ENCODE measurements at regions not wholly inside any gene's neighbourhood (a gene's known extent, or its start where the extent isn't known, plus 50 kb on each side); places are given as distances from the start of the nearest gene placed in this dataset.

DNA sequence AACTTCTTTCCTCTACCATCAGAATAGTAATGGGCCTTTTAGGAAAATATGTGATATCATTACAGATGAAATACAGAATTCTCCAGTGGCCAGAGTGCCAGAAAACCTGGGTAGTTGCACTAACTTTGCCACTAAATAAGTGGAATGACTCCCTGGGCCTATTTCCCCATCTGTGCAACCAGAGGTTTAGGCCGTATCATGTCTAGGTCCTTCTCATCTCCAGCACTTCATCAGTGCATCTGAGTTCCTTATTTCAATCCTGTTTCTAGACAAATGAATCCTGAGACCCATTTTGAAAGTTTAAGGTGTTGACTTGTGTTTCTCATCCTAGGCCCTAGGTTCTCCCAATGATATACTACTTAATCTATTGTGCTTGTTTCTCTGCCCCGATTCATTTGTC is 236.2 kb downstream of the CD83 start:
- 95 to 98% methylated on average over 2 of the region's 2 CpGs for WGBS, 2 donors
- intact Hi-C loops (cut with DNase I): no loop called here

DNA sequence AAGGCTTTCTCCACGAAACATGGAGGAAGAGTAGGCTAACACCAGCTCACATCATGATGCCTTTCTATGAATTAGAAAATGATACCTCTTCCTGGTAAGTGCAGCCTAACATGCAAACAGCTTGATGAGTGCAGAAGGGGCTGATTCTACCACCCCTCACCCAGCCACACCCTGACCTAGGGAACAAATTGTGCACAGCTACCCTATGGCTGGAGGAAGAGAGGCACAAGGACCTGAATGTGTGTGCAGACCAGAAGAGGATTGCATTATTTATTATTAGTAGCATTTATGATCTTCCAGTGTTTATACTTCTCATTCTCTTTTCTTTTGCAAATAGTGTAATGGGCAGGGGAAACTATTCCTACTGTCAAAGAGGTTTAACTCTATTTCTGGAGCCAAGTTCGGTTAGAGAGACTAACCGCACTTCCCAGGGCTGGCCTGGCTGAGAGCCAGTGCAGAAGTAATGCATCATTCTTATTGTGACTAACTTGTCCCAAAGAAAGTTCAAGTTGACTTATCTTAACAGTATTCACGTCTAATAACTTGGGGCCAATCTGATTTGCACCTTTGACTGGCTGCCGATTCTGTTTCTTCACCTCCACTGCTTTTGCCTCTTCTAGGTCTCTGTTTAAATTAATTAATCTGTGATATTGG is 237.5 kb downstream of the CD83 start:
- intact Hi-C loops (cut with DNase I): no loop called here
- H3K4me3 ChIP-seq: no peak overlapping the region
- no peaks in the 10 kb centered on the region for H3K9me3 ChIP-seq
- no peaks in the 10 kb centered on the region for H3K27me3 ChIP-seq
- DNase-seq: peak; percentile 80
- H3K4me1 ChIP-seq: peaks cover 0 to 12% (median 10%) of the 10 kb centered on the region in 4 donors
- H3K27ac ChIP-seq: no peak overlapping the region
- TF ChIP-seq POLR2AphosphoS5 (IDR thresholded peaks at IDR 0.05) (peak in 3 of 4 donors; percentile 12 to 35 (median 31)), EP300 (IDR thresholded peaks at IDR 0.05) (peak in 1 of 4 donors; percentile 8), POLR2A (IDR thresholded peaks at IDR 0.05) (no peak)
- TF ChIP-seq, protein P1, sequence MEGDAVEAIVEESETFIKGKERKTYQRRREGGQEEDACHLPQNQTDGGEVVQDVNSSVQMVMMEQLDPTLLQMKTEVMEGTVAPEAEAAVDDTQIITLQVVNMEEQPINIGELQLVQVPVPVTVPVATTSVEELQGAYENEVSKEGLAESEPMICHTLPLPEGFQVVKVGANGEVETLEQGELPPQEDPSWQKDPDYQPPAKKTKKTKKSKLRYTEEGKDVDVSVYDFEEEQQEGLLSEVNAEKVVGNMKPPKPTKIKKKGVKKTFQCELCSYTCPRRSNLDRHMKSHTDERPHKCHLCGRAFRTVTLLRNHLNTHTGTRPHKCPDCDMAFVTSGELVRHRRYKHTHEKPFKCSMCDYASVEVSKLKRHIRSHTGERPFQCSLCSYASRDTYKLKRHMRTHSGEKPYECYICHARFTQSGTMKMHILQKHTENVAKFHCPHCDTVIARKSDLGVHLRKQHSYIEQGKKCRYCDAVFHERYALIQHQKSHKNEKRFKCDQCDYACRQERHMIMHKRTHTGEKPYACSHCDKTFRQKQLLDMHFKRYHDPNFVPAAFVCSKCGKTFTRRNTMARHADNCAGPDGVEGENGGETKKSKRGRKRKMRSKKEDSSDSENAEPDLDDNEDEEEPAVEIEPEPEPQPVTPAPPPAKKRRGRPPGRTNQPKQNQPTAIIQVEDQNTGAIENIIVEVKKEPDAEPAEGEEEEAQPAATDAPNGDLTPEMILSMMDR (IDR thresholded peaks at IDR 0.05): no peak
- H3K36me3 ChIP-seq: no peaks in the 10 kb centered on the region
- WGBS, 2 donors: 46 to 78% methylated on average over 5 of the region's 5 CpGs

More for the DNA sequence above, 236.2 kb downstream of the CD83 start:
- Histone ChIP-seq H3K4me3 (no peak overlapping the region), H3K36me3 (no peaks in the 10 kb centered on the region), H3K27me3 (no peaks in the 10 kb centered on the region), H3K4me1 (peaks cover 0 to 12% (median 10%) of the 10 kb centered on the region in 4 donors), H3K9me3 (no peaks in the 10 kb centered on the region), H3K27ac (no peak overlapping the region)
- DNase-seq: no peak
- no peak for TF ChIP-seq POLR2A (IDR thresholded peaks at IDR 0.05)
- TF ChIP-seq, protein P1 (IDR thresholded peaks at IDR 0.05): no peak
- TF ChIP-seq EP300 (IDR thresholded peaks at IDR 0.05): no peak
- TF ChIP-seq POLR2AphosphoS5 (IDR thresholded peaks at IDR 0.05): no peak

GRCh38 chr6:14359438-14359837 is 241.9 kb downstream of the CD83 start:
- Histone ChIP-seq H3K4me1 (peaks cover 0 to 26% (median 15%) of the 10 kb centered on the region in 4 donors), H3K9me3 (no peaks in the 10 kb centered on the region), H3K4me3 (no peak overlapping the region), H3K27ac (no peak overlapping the region), H3K36me3 (no peaks in the 10 kb centered on the region), H3K27me3 (no peaks in the 10 kb centered on the region)
- DNase-seq: no peak
- no peak for TF ChIP-seq POLR2AphosphoS5 (IDR thresholded peaks at IDR 0.05)
- TF ChIP-seq, protein P1 (IDR thresholded peaks at IDR 0.05): no peak
- no peak for TF ChIP-seq POLR2A (IDR thresholded peaks at IDR 0.05)
- no peak for TF ChIP-seq EP300 (IDR thresholded peaks at IDR 0.05)
- intact Hi-C loops (cut with DNase I): no loop called here
- WGBS, 2 donors: 86 to 94% methylated on average over 5 of the region's 5 CpGs

- Histone ChIP-seq H3K27me3 (no peaks in the 10 kb centered on the region), H3K4me1 (peaks cover 0 to 16% (median 5%) of the 10 kb centered on the region in 4 donors), H3K9me3 (no peaks in the 10 kb centered on the region), H3K4me3 (no peak overlapping the region), H3K27ac (peak overlapping the region in 1 of 4 donors; percentile 59), H3K36me3 (no peaks in the 10 kb centered on the region)
- DNase-seq: no peak
- intact Hi-C loops (cut with DNase I): no loop called here
- 94 to 97% methylated on average over 7 of the region's 7 CpGs for WGBS, 2 donors
- TF ChIP-seq, protein P1 (IDR thresholded peaks at IDR 0.05): no peak
- TF ChIP-seq POLR2A (IDR thresholded peaks at IDR 0.05) (no peak), POLR2AphosphoS5 (IDR thresholded peaks at IDR 0.05) (no peak)
Observed at GRCh38 chr6:14360565-14360964, 243.0 kb downstream of the CD83 start.

GRCh38 chr6:14361297-14361696 is 243.7 kb downstream of the CD83 start:
- H3K36me3 ChIP-seq: no peaks in the 10 kb centered on the region
- DNase-seq: no peak
- peak overlapping the region in 1 of 4 donors; percentile 59 for H3K27ac ChIP-seq
- H3K27me3 ChIP-seq: no peaks in the 10 kb centered on the region
- H3K4me1 ChIP-seq: peaks cover 0 to 16% (median 5%) of the 10 kb centered on the region in 4 donors
- H3K9me3 ChIP-seq: no peaks in the 10 kb centered on the region
- no peak overlapping the region for H3K4me3 ChIP-seq
- intact Hi-C loops (cut with DNase I): no loop called here
- 75 to 89% methylated on average over 2 of the region's 2 CpGs for WGBS, 2 donors
- no peak for TF ChIP-seq EP300 (IDR thresholded peaks at IDR 0.05)
- TF ChIP-seq, protein P1 (IDR thresholded peaks at IDR 0.05): no peak

Data from sigmoid colon (tissue), 6 donors.